Stimulated activated naive B cell treated with anti-CD40 and anti-IgM and Interleukin-4, amounts not matched to agents 10 μg/mL and 1 μg/mL and 100 μg/mL, for 72 hours (primary cell): ENCODE measurements at regions not wholly inside any gene's neighbourhood (a gene's known extent, or its start where the extent isn't known, plus 50 kb on each side); places are given as distances from the start of the nearest gene placed in this dataset.
"Not testable (repeated sequence)": the region's sequence is repeated elsewhere in the genome, so short reads cannot be mapped to it uniquely, and the experiment has no call there.

Experiments
- ATAC-seq, 2 donors: fragments of 150-1000 bp; cut with Tn5 transposase; replicated peaks; 2 replicates each; pipeline ENCODE4 v1.10.0; 2021; ENCODE audit warnings: moderate library complexity in 1 of 2
- DNase-seq: peaks from one replicate; pipeline ENCODE4 v3.0.0; 2021
- H3K27ac Mint-ChIP-seq: one replicate; pipeline ENCODE4 v1.8.0; 2022; ENCODE audit warnings: mild to moderate bottlenecking, mixed read lengths
- H3K27me3 Mint-ChIP-seq, 2 donors: one replicate each; pipeline ENCODE4 v1.8.0; 2022; ENCODE audit warnings: mixed read lengths in 2 of 2
- H3K36me3 Mint-ChIP-seq, 2 donors: one replicate each; pipeline ENCODE4 v1.8.0; 2022; ENCODE audit warnings: mixed read lengths in 2 of 2, mild to moderate bottlenecking in 1 of 2
- H3K4me1 Mint-ChIP-seq, 2 donors: one replicate each; pipeline ENCODE4 v1.8.0; 2022; ENCODE audit warnings: mixed read lengths in 2 of 2, mild to moderate bottlenecking in 1 of 2
- H3K4me3 Mint-ChIP-seq, 2 donors: one replicate each; pipeline ENCODE4 v1.8.0; 2022; ENCODE audit warnings: mild to moderate bottlenecking in 2 of 2, mixed read lengths in 2 of 2, moderate library complexity in 1 of 2
- H3K9me3 Mint-ChIP-seq, 2 donors: one replicate each; pipeline ENCODE4 v1.8.0; 2022; ENCODE audit warnings: mixed read lengths in 2 of 2, mild to moderate bottlenecking in 1 of 2

GRCh38 chrX:2162695-2163094, 338.1 kb downstream of the DHRSX start:
- Mint-ChIP-seq H3K27ac (no peak overlapping the region), H3K4me1 (peaks cover 6 to 12% of the 10 kb centered on the region in 2 donors), H3K9me3 (peaks cover 7 to 13% of the 10 kb centered on the region in 2 donors), H3K36me3 (peaks cover 0 to 31% of the 10 kb centered on the region in 2 donors), H3K4me3 (no peak overlapping the region), H3K27me3 (no peaks in the 10 kb centered on the region)
- peak; percentile 60 to 75 for ATAC-seq
- DNase-seq: no peak

- Mint-ChIP-seq H3K4me1 (peaks cover 3 to 5% of the 10 kb centered on the region in 2 donors), H3K4me3 (no peak overlapping the region), H3K9me3 (peaks cover 5 to 19% of the 10 kb centered on the region in 2 donors), H3K36me3 (peaks cover 0 to 33% of the 10 kb centered on the region in 2 donors), H3K27me3 (no peaks in the 10 kb centered on the region), H3K27ac (no peak overlapping the region)
- ATAC-seq (no peak), DNase-seq (no peak)
These were observed 340.9 kb downstream of the DHRSX start for GRCh38 chrX:2159861-2160260.

GRCh38 chrX:2159393-2159792, 341.4 kb downstream of the DHRSX start:
- no peak for ATAC-seq
- no peak for DNase-seq
- Mint-ChIP-seq H3K36me3 (peaks cover 0 to 33% of the 10 kb centered on the region in 2 donors), H3K4me1 (peaks cover 3 to 5% of the 10 kb centered on the region in 2 donors), H3K27me3 (no peaks in the 10 kb centered on the region), H3K4me3 (no peak overlapping the region), H3K9me3 (peaks cover 5 to 19% of the 10 kb centered on the region in 2 donors), H3K27ac (no peak overlapping the region)

- Mint-ChIP-seq H3K27me3 (no peaks in the 10 kb centered on the region), H3K9me3 (peaks cover 8 to 29% of the 10 kb centered on the region in 2 donors)
These were observed 350.1 kb downstream of the DHRSX start for GRCh38 chrX:2150722-2151121.

GRCh38 chrX:2150014-2150413, 350.8 kb downstream of the DHRSX start:
- H3K27ac Mint-ChIP-seq, DNase-seq, H3K27me3 Mint-ChIP-seq, ATAC-seq, H3K4me3 Mint-ChIP-seq, H3K4me1 Mint-ChIP-seq: not testable (repeated sequence)
- peaks cover 0 to 18% of the 10 kb centered on the region in 2 donors for H3K36me3 Mint-ChIP-seq
- peaks cover 6 to 23% of the 10 kb centered on the region in 2 donors for H3K9me3 Mint-ChIP-seq

More at GRCh38 chrX:2150722-2151121, 350.1 kb downstream of the DHRSX start:
- DNase-seq: no peak
- H3K27ac Mint-ChIP-seq: no peak overlapping the region
- H3K4me3 Mint-ChIP-seq: no peak overlapping the region
- peaks cover 0 to 18% of the 10 kb centered on the region in 2 donors for H3K36me3 Mint-ChIP-seq
- no peak for ATAC-seq
- no peaks in the 10 kb centered on the region for H3K4me1 Mint-ChIP-seq

- not testable (repeated sequence) for H3K27me3 Mint-ChIP-seq, H3K4me1 Mint-ChIP-seq, H3K4me3 Mint-ChIP-seq, H3K27ac Mint-ChIP-seq, DNase-seq, ATAC-seq
- Mint-ChIP-seq H3K9me3 (peaks cover 6 to 23% of the 10 kb centered on the region in 2 donors), H3K36me3 (peaks cover 0 to 18% of the 10 kb centered on the region in 2 donors)
These were observed 351.7 kb downstream of the DHRSX start for GRCh38 chrX:2149055-2149454.

- H3K36me3 Mint-ChIP-seq: peaks cover 0 to 18% of the 10 kb centered on the region in 2 donors
- ATAC-seq (no peak), DNase-seq (no peak)
- no peaks in the 10 kb centered on the region for H3K4me1 Mint-ChIP-seq
- H3K4me3 Mint-ChIP-seq: no peak overlapping the region
- H3K27ac Mint-ChIP-seq: no peak overlapping the region
- no peaks in the 10 kb centered on the region for H3K27me3 Mint-ChIP-seq
- H3K9me3 Mint-ChIP-seq: peaks cover 6 to 23% of the 10 kb centered on the region in 2 donors
These were observed 352.8 kb downstream of the DHRSX start for GRCh38 chrX:2147928-2148327.

- DNase-seq (no peak), ATAC-seq (peak in 1 of 2 donors; percentile 52)
- Mint-ChIP-seq H3K36me3 (peaks cover 3 to 12% of the 10 kb centered on the region in 2 donors), H3K9me3 (peaks cover 12 to 28% of the 10 kb centered on the region in 2 donors), H3K27ac (no peak overlapping the region), H3K4me1 (no peaks in the 10 kb centered on the region), H3K27me3 (no peaks in the 10 kb centered on the region), H3K4me3 (no peak overlapping the region)
These were observed 354.9 kb downstream of the DHRSX start for GRCh38 chrX:2145692-2146367.

- no peak overlapping the region for H3K4me3 Mint-ChIP-seq
- ATAC-seq (no peak), DNase-seq (no peak)
- H3K27me3 Mint-ChIP-seq: no peaks in the 10 kb centered on the region
- no peak overlapping the region for H3K27ac Mint-ChIP-seq
- H3K4me1 Mint-ChIP-seq: no peaks in the 10 kb centered on the region
- peaks cover 13 to 16% of the 10 kb centered on the region in 2 donors for H3K9me3 Mint-ChIP-seq
- H3K36me3 Mint-ChIP-seq: peaks cover 5% of the 10 kb centered on the region in 2 donors
These were observed 362.9 kb downstream of the DHRSX start for GRCh38 chrX:2137882-2138281.

GRCh38 chrX:2136848-2137247, 363.9 kb downstream of the DHRSX start:
- Mint-ChIP-seq H3K4me3 (no peak overlapping the region), H3K27me3 (no peaks in the 10 kb centered on the region), H3K4me1 (no peaks in the 10 kb centered on the region), H3K27ac (no peak overlapping the region), H3K36me3 (peaks cover 2 to 5% of the 10 kb centered on the region in 2 donors), H3K9me3 (peaks cover 9 to 13% of the 10 kb centered on the region in 2 donors)
- DNase-seq (no peak), ATAC-seq (no peak)

- Mint-ChIP-seq H3K36me3 (peaks cover 2 to 4% of the 10 kb centered on the region in 2 donors), H3K4me3 (no peak overlapping the region), H3K4me1 (no peaks in the 10 kb centered on the region), H3K9me3 (peaks cover 7% of the 10 kb centered on the region in 2 donors), H3K27ac (no peak overlapping the region), H3K27me3 (no peaks in the 10 kb centered on the region)
- ATAC-seq (no peak), DNase-seq (no peak)
These were observed 365.4 kb downstream of the DHRSX start for GRCh38 chrX:2135421-2135820.

- Mint-ChIP-seq H3K36me3 (peaks cover 0 to 2% of the 10 kb centered on the region in 2 donors), H3K27ac (no peak overlapping the region), H3K27me3 (no peaks in the 10 kb centered on the region), H3K4me1 (no peaks in the 10 kb centered on the region), H3K9me3 (peaks cover 4 to 6% of the 10 kb centered on the region in 2 donors), H3K4me3 (no peak overlapping the region)
- ATAC-seq: no peak
- DNase-seq: no peak
These were observed 366.0 kb downstream of the DHRSX start for GRCh38 chrX:2134782-2135181.
